Panc1 (cell line): ENCODE measurements at regions not wholly inside any gene's neighbourhood (a gene's known extent, or its start where the extent isn't known, plus 50 kb on each side); places are given as distances from the start of the nearest gene placed in this dataset.

Experiments used
- ATAC-seq: fragments of 200-7000 bp; cut with Tn5 transposase; 2 replicates; pipeline ENCODE4 v1.9.1; 2020; ENCODE audit warnings: mild to moderate bottlenecking, moderate library complexity
- BruUV-seq: library from RNA; stranded (reverse); fragments of 400-500 nt; replicated peaks from 2 replicates; lab custom pipeline; 2021; lab: Mats Ljungman, UMichigan
- CTCF ChIA-PET: fragments of 300-600 bp; sonication (Branson Sonifier 250); formaldehyde crosslinking; loops from one replicate; lab custom pipeline; 2022; ENCODE audit warnings: antibody characterized with exemption; lab: Charles Lee
- POLR2A ChIA-PET: fragments of 300-600 bp; sonication (Branson Sonifier 250); formaldehyde crosslinking; loops from one replicate; lab custom pipeline; 2022; ENCODE audit warnings: antibody characterized with exemption; lab: Charles Lee
- DNase-seq: peaks from one replicate; pipeline ENCODE4 v3.0.0-alpha.2; 2010; ENCODE audit warnings: low read depth, low spot score
- H3K27ac ChIP-seq: 2 replicates; pipeline ENCODE4 v1.5.1; 2011; ENCODE audit warnings: mild to moderate bottlenecking, low read length, inconsistent platforms
- H3K27me3 ChIP-seq: fragments of 200-500 bp; sonication (Bioruptor generic); 2 replicates; pipeline ENCODE4 v1.6.0; 2014; ENCODE audit warnings: low read length, inconsistent platforms; ENCODE audit not compliant: control insufficient read depth, insufficient read depth
- H3K36me3 ChIP-seq: fragments of 200-500 bp; sonication (Bioruptor generic); 2 replicates; pipeline ENCODE4 v1.5.1; 2014; ENCODE audit warnings: inconsistent platforms, mild to moderate bottlenecking, low read length, moderate library complexity; ENCODE audit not compliant: control insufficient read depth, insufficient read depth
- H3K4me1 ChIP-seq: 2 replicates; pipeline ENCODE4 v1.5.1; 2011; ENCODE audit warnings: inconsistent platforms, mild to moderate bottlenecking, low read length, moderate library complexity; ENCODE audit not compliant: control insufficient read depth, insufficient read depth
- H3K4me3 ChIP-seq, 2 experiments: 2 replicates each; pipeline ENCODE4 v1.5.1; 2011 to 2012; ENCODE audit warnings: low read depth in 2 of 2, low read length in 2 of 2, mild to moderate bottlenecking in 2 of 2, inconsistent platforms in 1 of 2, moderate library complexity in 1 of 2
- H3K9me3 ChIP-seq: fragments of 200-500 bp; sonication (Bioruptor generic); 2 replicates; pipeline ENCODE4 v1.5.1; 2014; ENCODE audit warnings: low read depth, mild to moderate bottlenecking, inconsistent platforms, low read length, moderate library complexity; ENCODE audit not compliant: control insufficient read depth, insufficient read depth
- POLR2AphosphoS5 ChIP-seq: IDR thresholded peaks from 2 replicates; pipeline ENCODE4 v1.6.1; 2012; ENCODE audit warnings: mild to moderate bottlenecking, low read depth, low read length, moderate library complexity
- SIN3A ChIP-seq: IDR thresholded peaks from 2 replicates; pipeline ENCODE4 v1.6.1; 2012; ENCODE audit warnings: low read depth, mild to moderate bottlenecking, low read length, moderate library complexity, borderline replicate concordance; ENCODE audit not compliant: insufficient read depth
- TCF7L2 ChIP-seq: IDR thresholded peaks from 2 replicates; pipeline ENCODE4 v1.6.1; 2011; ENCODE audit warnings: mild to moderate bottlenecking, low read depth, low read length, inconsistent platforms
- in situ Hi-C: cut with HindIII; loops from 2 replicates; pipeline ENCODE4 v1.10.0; 2016; ENCODE audit warnings: low sequenced_read_pairs, low pct_unique_long_range_greater_than_20kb
- intact Hi-C: fragments of 100-400 bp; cut with micrococcal nuclease; formaldehyde crosslinking; loops from one replicate; pipeline ENCODE4 v1.10.0; 2022; ENCODE audit not compliant: unreplicated experiment
- TF ChIP-seq, protein P1 (sequence below): fragments of 450-650 bp; IDR thresholded peaks from 2 replicates; pipeline ENCODE4 v1.5.1; 2017; ENCODE audit warnings: mild to moderate bottlenecking
- TF ChIP-seq, protein P2 (sequence below), 2 experiments: IDR thresholded peaks; 2 replicates each; pipeline ENCODE4 v1.6.1; 2011 to 2012; ENCODE audit warnings: low read depth in 2 of 2, control low read depth in 1 of 2, low read length in 1 of 2, mild to moderate bottlenecking in 1 of 2, moderate library complexity in 1 of 2; ENCODE audit not compliant: insufficient read depth in 1 of 2

DNA sequence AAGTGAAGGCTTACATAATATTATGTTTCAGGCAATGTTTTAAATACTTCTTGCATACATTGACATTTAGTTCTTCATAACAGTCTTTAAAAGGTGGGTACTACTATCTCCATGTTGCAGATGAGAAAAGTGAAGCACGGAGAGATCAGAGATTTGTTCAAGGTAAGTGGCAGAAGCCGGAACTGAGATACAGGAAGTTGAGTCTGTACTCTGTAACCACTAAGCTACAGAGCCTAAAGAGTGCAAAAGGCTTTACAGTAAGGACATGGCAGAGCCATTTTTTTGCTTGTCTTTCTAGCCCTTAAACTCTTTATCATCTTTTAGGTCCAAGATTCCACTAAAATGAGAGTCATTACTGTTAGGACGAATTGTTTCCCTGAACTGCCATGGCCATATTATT lies 186.5 kb upstream of the PEX5L start:
- DNase-seq (no peak), ATAC-seq (no peak)
- ChIA-PET CTCF (no interaction called here), POLR2A (no interaction called here)
- no TSS peak for BruUV-seq
- Histone ChIP-seq H3K4me1 (no peaks in the 10 kb centered on the region), H3K4me3 (no peak overlapping the region), H3K9me3 (peaks cover 4% of the 10 kb centered on the region; the same call in 1 of the 2 replicates), H3K27ac (no peak overlapping the region), H3K36me3 (no peaks in the 10 kb centered on the region), H3K27me3 (no peaks in the 10 kb centered on the region)
- in situ Hi-C loops (no loop called here), intact Hi-C loops (no loop called here)
- TF ChIP-seq TCF7L2 (no peak), POLR2AphosphoS5 (no peak), SIN3A (no peak)
- TF ChIP-seq, protein P1, sequence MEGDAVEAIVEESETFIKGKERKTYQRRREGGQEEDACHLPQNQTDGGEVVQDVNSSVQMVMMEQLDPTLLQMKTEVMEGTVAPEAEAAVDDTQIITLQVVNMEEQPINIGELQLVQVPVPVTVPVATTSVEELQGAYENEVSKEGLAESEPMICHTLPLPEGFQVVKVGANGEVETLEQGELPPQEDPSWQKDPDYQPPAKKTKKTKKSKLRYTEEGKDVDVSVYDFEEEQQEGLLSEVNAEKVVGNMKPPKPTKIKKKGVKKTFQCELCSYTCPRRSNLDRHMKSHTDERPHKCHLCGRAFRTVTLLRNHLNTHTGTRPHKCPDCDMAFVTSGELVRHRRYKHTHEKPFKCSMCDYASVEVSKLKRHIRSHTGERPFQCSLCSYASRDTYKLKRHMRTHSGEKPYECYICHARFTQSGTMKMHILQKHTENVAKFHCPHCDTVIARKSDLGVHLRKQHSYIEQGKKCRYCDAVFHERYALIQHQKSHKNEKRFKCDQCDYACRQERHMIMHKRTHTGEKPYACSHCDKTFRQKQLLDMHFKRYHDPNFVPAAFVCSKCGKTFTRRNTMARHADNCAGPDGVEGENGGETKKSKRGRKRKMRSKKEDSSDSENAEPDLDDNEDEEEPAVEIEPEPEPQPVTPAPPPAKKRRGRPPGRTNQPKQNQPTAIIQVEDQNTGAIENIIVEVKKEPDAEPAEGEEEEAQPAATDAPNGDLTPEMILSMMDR: no peak
- TF ChIP-seq, protein P2, sequence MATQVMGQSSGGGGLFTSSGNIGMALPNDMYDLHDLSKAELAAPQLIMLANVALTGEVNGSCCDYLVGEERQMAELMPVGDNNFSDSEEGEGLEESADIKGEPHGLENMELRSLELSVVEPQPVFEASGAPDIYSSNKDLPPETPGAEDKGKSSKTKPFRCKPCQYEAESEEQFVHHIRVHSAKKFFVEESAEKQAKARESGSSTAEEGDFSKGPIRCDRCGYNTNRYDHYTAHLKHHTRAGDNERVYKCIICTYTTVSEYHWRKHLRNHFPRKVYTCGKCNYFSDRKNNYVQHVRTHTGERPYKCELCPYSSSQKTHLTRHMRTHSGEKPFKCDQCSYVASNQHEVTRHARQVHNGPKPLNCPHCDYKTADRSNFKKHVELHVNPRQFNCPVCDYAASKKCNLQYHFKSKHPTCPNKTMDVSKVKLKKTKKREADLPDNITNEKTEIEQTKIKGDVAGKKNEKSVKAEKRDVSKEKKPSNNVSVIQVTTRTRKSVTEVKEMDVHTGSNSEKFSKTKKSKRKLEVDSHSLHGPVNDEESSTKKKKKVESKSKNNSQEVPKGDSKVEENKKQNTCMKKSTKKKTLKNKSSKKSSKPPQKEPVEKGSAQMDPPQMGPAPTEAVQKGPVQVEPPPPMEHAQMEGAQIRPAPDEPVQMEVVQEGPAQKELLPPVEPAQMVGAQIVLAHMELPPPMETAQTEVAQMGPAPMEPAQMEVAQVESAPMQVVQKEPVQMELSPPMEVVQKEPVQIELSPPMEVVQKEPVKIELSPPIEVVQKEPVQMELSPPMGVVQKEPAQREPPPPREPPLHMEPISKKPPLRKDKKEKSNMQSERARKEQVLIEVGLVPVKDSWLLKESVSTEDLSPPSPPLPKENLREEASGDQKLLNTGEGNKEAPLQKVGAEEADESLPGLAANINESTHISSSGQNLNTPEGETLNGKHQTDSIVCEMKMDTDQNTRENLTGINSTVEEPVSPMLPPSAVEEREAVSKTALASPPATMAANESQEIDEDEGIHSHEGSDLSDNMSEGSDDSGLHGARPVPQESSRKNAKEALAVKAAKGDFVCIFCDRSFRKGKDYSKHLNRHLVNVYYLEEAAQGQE (IDR thresholded peaks at IDR 0.05; ENCODE audit: insufficient read depth in 1 of 2, low read depth in 2 of 2, low read length in 1 of 2): no peak

DNA sequence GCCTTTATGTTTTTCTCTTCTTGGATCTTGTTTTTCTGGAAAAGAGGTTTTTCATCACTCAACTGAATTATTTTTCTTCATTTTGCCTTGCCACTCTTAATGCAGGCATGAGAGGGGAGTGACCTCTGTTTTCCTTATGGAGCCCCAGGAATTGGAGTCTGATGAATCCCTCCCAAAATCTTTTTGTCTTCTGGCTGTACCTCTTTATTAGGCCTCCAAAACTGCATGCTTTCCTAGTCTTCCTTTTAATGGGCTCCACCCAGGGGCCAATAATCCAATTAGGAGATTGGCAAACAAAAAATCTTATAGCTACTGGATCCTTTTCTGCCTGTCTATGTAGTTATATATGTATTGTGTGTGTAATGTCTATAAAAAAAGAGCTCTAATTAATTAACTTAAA lies 192.4 kb upstream of the PEX5L start:
- intact Hi-C loops: no loop called here
- TF ChIP-seq, protein P2 (IDR thresholded peaks at IDR 0.05; ENCODE audit: insufficient read depth in 1 of 2, low read depth in 2 of 2, low read length in 1 of 2): no peak
- TF ChIP-seq SIN3A: no peak
- no peak for TF ChIP-seq POLR2AphosphoS5
- TF ChIP-seq, protein P1: no peak
- TF ChIP-seq TCF7L2: no peak
- Histone ChIP-seq H3K36me3 (no peaks in the 10 kb centered on the region), H3K9me3 (peaks cover 15% of the 10 kb centered on the region; the same call in 1 of the 2 replicates), H3K27me3 (no peaks in the 10 kb centered on the region), H3K27ac (no peak overlapping the region), H3K4me3 (no peak overlapping the region), H3K4me1 (no peaks in the 10 kb centered on the region)
- ChIA-PET CTCF (no interaction called here), POLR2A (no interaction called here)
- no TSS peak for BruUV-seq
- ATAC-seq (no peak), DNase-seq (no peak)
- in situ Hi-C loops: no loop called here
